ENCODE measurements at regions not wholly inside any gene's neighbourhood (a gene's known extent, or its start where the extent isn't known, plus 50 kb on each side); places are given as distances from the start of the nearest gene placed in this dataset.

DNA sequence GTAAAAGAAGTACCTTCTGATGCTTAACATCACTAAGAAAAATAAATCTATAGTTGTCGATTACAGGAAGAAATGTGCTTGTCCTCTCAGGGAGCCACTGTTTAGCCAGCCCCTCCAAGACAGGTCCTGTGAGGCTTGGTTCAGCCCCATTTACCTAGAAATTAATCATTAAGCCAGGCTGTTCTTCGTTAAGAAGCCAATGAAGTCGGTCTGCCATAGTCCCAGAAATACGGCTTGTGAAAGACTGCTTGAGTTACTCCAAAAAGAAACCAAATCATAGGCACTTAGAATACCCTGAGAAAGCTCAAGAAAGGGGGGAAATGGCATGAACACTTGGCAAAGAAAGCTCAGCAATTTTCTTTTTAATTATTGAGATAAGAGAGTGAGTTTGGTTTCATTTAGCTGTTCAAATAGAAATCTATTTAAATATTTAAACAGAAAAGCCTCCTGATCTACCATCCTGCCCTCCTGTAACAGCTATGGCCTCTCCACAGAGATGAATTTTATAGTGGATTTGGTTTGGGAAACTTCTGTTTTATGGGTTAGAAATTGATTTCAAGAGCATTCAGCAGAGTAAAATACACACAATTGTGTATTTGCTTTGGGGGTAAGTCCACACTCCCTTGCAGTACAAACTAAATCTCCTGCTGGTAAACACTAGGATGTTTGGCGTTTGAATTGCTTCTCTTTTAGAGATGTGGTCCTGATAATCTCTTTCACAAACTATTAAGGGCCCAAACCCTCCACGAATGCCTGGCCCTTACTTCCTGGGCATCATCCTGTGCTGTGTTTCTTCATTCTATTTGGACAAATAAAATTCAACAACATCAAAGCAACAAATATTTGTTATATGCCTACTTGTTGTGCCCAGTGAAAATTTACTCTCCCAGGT lies 234.4 kb downstream of the SEC23A start:
- Histone ChIP-seq H3K36me3 (ENCODE audit: control insufficient read depth in 1 of 2, insufficient read depth in 2 of 2, low read length in 2 of 2) (no peaks in the 10 kb centered on the region), H3K27ac (ENCODE audit: low read length) (no peak overlapping the region), H3K4me1 (ENCODE audit: control insufficient read depth in 1 of 2, insufficient read depth in 2 of 2, low read length in 2 of 2) (no peaks in the 10 kb centered on the region)

DNA sequence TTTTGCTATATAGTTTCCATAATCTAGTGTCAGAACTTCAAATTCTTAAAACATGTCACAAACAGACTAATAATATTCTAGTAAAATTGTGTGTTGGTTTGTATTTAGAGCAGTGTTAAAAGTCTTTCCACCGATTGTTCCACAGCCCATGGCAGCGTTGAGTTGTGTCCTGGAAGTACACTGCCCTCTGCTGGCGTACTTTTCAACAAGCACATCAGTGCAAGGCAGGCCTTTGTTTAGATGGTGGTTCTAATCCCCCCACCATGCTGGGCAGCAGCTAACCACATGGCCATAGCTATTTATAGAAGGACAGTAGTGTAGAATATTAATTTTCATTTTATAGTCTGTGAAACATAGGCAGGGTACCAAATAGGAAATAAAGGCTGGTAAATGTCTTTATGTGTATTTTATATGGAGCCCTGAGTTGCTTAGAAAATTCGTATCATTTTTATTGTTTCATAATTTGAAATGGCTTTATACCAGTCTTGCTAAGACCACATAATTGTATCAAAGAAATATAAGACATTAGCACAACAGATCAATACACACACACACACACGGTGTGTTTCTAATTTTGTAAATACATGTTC lies 235.4 kb downstream of the SEC23A start:
- H3K4me3 ChIP-seq (ENCODE audit: low read depth in 1 of 2, low read length in 2 of 2), result no peak overlapping the region
- no peaks in the 10 kb centered on the region for H3K27me3 ChIP-seq (ENCODE audit: low read depth, low read length)
- H3K27ac ChIP-seq (ENCODE audit: low read length), result no peak overlapping the region
- no peaks in the 10 kb centered on the region for H3K36me3 ChIP-seq (ENCODE audit: control insufficient read depth in 1 of 2, insufficient read depth in 2 of 2, low read length in 2 of 2)
- no peaks in the 10 kb centered on the region for H3K4me1 ChIP-seq (ENCODE audit: control insufficient read depth in 1 of 2, insufficient read depth in 2 of 2, low read length in 2 of 2)
- H3K9me3 ChIP-seq (ENCODE audit: control insufficient read depth in 1 of 2, low read length in 2 of 2), result no peaks in the 10 kb centered on the region

More for the DNA sequence above, 234.4 kb downstream of the SEC23A start:
- Histone ChIP-seq H3K4me3 (ENCODE audit: low read depth in 1 of 2, low read length in 2 of 2) (no peak overlapping the region), H3K9me3 (ENCODE audit: control insufficient read depth in 1 of 2, low read length in 2 of 2) (no peaks in the 10 kb centered on the region), H3K27me3 (ENCODE audit: low read depth, low read length) (no peaks in the 10 kb centered on the region)

GRCh38 chr14:38866461-38866860 lies 236.6 kb downstream of the SEC23A start:
- H3K4me1 ChIP-seq (ENCODE audit: control insufficient read depth in 1 of 2, insufficient read depth in 2 of 2, low read length in 2 of 2), result no peaks in the 10 kb centered on the region
- H3K27me3 ChIP-seq (ENCODE audit: low read depth, low read length), result no peaks in the 10 kb centered on the region
- H3K27ac ChIP-seq (ENCODE audit: low read length), result no peak overlapping the region
- no peak overlapping the region for H3K4me3 ChIP-seq (ENCODE audit: low read depth in 1 of 2, low read length in 2 of 2)
- no peaks in the 10 kb centered on the region for H3K36me3 ChIP-seq (ENCODE audit: control insufficient read depth in 1 of 2, insufficient read depth in 2 of 2, low read length in 2 of 2)
- H3K9me3 ChIP-seq (ENCODE audit: control insufficient read depth in 1 of 2, low read length in 2 of 2), result no peaks in the 10 kb centered on the region

GRCh38 chr14:38862366-38862765 lies 240.7 kb downstream of the SEC23A start:
- Histone ChIP-seq H3K27me3 (ENCODE audit: low read depth, low read length) (no peaks in the 10 kb centered on the region), H3K9me3 (ENCODE audit: control insufficient read depth in 1 of 2, low read length in 2 of 2) (no peaks in the 10 kb centered on the region), H3K36me3 (ENCODE audit: control insufficient read depth in 1 of 2, insufficient read depth in 2 of 2, low read length in 2 of 2) (no peaks in the 10 kb centered on the region), H3K4me1 (ENCODE audit: control insufficient read depth in 1 of 2, insufficient read depth in 2 of 2, low read length in 2 of 2) (no peaks in the 10 kb centered on the region), H3K4me3 (ENCODE audit: low read depth in 1 of 2, low read length in 2 of 2) (no peak overlapping the region), H3K27ac (ENCODE audit: low read length) (no peak overlapping the region)

GRCh38 chr14:38860530-38860929 lies 242.5 kb downstream of the SEC23A start:
- H3K4me3 ChIP-seq (ENCODE audit: low read depth in 1 of 2, low read length in 2 of 2), result no peak overlapping the region
- no peaks in the 10 kb centered on the region for H3K27me3 ChIP-seq (ENCODE audit: low read depth, low read length)
- H3K4me1 ChIP-seq (ENCODE audit: control insufficient read depth in 1 of 2, insufficient read depth in 2 of 2, low read length in 2 of 2), result no peaks in the 10 kb centered on the region
- H3K36me3 ChIP-seq (ENCODE audit: control insufficient read depth in 1 of 2, insufficient read depth in 2 of 2, low read length in 2 of 2), result no peaks in the 10 kb centered on the region
- no peaks in the 10 kb centered on the region for H3K9me3 ChIP-seq (ENCODE audit: control insufficient read depth in 1 of 2, low read length in 2 of 2)
- H3K27ac ChIP-seq (ENCODE audit: low read length), result no peak overlapping the region

GRCh38 chr14:38856798-38857197 lies 246.2 kb downstream of the SEC23A start:
- no peak overlapping the region for H3K27ac ChIP-seq (ENCODE audit: low read length)
- H3K4me3 ChIP-seq (ENCODE audit: low read depth in 1 of 2, low read length in 2 of 2), result no peak overlapping the region
- no peaks in the 10 kb centered on the region for H3K27me3 ChIP-seq (ENCODE audit: low read depth, low read length)
- H3K36me3 ChIP-seq (ENCODE audit: control insufficient read depth in 1 of 2, insufficient read depth in 2 of 2, low read length in 2 of 2), result no peaks in the 10 kb centered on the region
- H3K9me3 ChIP-seq (ENCODE audit: control insufficient read depth in 1 of 2, low read length in 2 of 2), result no peaks in the 10 kb centered on the region
- H3K4me1 ChIP-seq (ENCODE audit: control insufficient read depth in 1 of 2, insufficient read depth in 2 of 2, low read length in 2 of 2), result no peaks in the 10 kb centered on the region

GRCh38 chr14:38855513-38855912 lies 247.5 kb downstream of the SEC23A start:
- no peak overlapping the region for H3K27ac ChIP-seq (ENCODE audit: low read length)
- H3K4me3 ChIP-seq (ENCODE audit: low read depth in 1 of 2, low read length in 2 of 2), result no peak overlapping the region
- no peaks in the 10 kb centered on the region for H3K4me1 ChIP-seq (ENCODE audit: control insufficient read depth in 1 of 2, insufficient read depth in 2 of 2, low read length in 2 of 2)
- no peaks in the 10 kb centered on the region for H3K27me3 ChIP-seq (ENCODE audit: low read depth, low read length)
- no peaks in the 10 kb centered on the region for H3K36me3 ChIP-seq (ENCODE audit: control insufficient read depth in 1 of 2, insufficient read depth in 2 of 2, low read length in 2 of 2)
- no peaks in the 10 kb centered on the region for H3K9me3 ChIP-seq (ENCODE audit: control insufficient read depth in 1 of 2, low read length in 2 of 2)

GRCh38 chr14:38851111-38851510 lies 251.9 kb downstream of the SEC23A start:
- no peak overlapping the region for H3K27ac ChIP-seq (ENCODE audit: low read length)

GRCh38 chr14:38850664-38851063 lies 252.4 kb downstream of the SEC23A start:
- Histone ChIP-seq H3K4me3 (ENCODE audit: low read depth in 1 of 2, low read length in 2 of 2) (no peak overlapping the region), H3K27me3 (ENCODE audit: low read depth, low read length) (no peaks in the 10 kb centered on the region), H3K27ac (ENCODE audit: low read length) (no peak overlapping the region), H3K9me3 (ENCODE audit: control insufficient read depth in 1 of 2, low read length in 2 of 2) (no peaks in the 10 kb centered on the region), H3K4me1 (ENCODE audit: control insufficient read depth in 1 of 2, insufficient read depth in 2 of 2, low read length in 2 of 2) (no peaks in the 10 kb centered on the region), H3K36me3 (ENCODE audit: control insufficient read depth in 1 of 2, insufficient read depth in 2 of 2, low read length in 2 of 2) (no peaks in the 10 kb centered on the region)

More at GRCh38 chr14:38851111-38851510, 251.9 kb downstream of the SEC23A start:
- Histone ChIP-seq H3K36me3 (ENCODE audit: control insufficient read depth in 1 of 2, insufficient read depth in 2 of 2, low read length in 2 of 2) (no peaks in the 10 kb centered on the region), H3K9me3 (ENCODE audit: control insufficient read depth in 1 of 2, low read length in 2 of 2) (no peaks in the 10 kb centered on the region), H3K4me1 (ENCODE audit: control insufficient read depth in 1 of 2, insufficient read depth in 2 of 2, low read length in 2 of 2) (no peaks in the 10 kb centered on the region), H3K4me3 (ENCODE audit: low read depth in 1 of 2, low read length in 2 of 2) (no peak overlapping the region), H3K27me3 (ENCODE audit: low read depth, low read length) (no peaks in the 10 kb centered on the region)

DNA sequence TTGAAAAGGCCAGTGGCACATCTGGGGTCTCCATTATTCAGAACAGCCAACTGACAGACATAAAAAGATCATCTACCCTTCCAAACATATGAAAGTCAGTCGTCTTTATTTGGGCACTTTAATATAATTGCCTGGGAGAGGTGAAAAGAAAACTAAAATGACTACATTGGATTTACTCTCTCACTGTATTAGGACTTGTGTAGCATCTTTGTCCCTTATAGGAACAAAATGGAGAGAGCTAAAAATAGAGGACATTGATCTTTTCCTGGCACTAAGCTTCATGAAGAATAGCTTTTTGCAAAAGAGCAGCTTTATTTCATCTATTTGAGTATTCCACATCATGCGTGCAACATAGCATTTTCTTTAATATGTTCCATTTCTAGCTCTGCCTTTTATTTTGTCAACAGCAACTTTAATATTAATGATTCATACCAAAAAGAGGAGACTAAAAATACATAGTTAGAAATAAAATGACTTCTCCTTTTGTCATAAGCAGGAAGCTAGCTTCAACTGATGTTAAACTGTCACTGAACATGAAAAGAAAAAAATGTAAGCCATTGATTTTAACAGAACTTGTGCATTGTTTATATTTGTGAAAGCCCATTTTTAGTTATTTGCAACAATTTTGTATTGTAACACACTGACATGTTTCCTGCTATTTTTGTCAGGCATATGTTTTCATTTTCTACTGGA lies 254.6 kb downstream of the SEC23A start:
- Histone ChIP-seq H3K4me3 (ENCODE audit: low read depth in 1 of 2, low read length in 2 of 2) (no peak overlapping the region), H3K4me1 (ENCODE audit: control insufficient read depth in 1 of 2, insufficient read depth in 2 of 2, low read length in 2 of 2) (no peaks in the 10 kb centered on the region), H3K27me3 (ENCODE audit: low read depth, low read length) (no peaks in the 10 kb centered on the region), H3K27ac (ENCODE audit: low read length) (no peak overlapping the region), H3K9me3 (ENCODE audit: control insufficient read depth in 1 of 2, low read length in 2 of 2) (no peaks in the 10 kb centered on the region), H3K36me3 (ENCODE audit: control insufficient read depth in 1 of 2, insufficient read depth in 2 of 2, low read length in 2 of 2) (no peaks in the 10 kb centered on the region)

DNA sequence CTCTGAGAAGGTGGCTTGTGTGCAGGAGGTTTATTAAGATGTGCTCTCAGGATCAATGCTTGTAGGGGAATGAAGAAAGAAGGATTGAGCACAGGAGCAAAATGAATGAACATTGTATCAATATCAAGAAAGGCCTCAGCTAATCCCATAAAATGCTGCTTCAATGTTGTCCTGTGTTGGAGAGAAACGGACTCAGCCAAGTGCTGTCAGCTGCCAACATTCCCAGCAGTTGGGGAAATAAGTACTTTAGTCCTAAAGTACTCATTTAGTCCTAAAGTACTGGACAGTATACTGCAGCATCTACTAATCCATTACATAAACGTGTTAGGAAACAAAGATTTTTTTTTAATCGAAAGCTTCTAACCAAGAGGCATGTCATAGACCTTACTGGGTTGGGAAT lies 255.9 kb downstream of the SEC23A start:
- H3K4me3 ChIP-seq (ENCODE audit: low read depth in 1 of 2, low read length in 2 of 2), result no peak overlapping the region
- no peaks in the 10 kb centered on the region for H3K4me1 ChIP-seq (ENCODE audit: control insufficient read depth in 1 of 2, insufficient read depth in 2 of 2, low read length in 2 of 2)
- H3K9me3 ChIP-seq (ENCODE audit: control insufficient read depth in 1 of 2, low read length in 2 of 2), result no peaks in the 10 kb centered on the region
- H3K27ac ChIP-seq (ENCODE audit: low read length), result no peak overlapping the region
- no peaks in the 10 kb centered on the region for H3K36me3 ChIP-seq (ENCODE audit: control insufficient read depth in 1 of 2, insufficient read depth in 2 of 2, low read length in 2 of 2)
- H3K27me3 ChIP-seq (ENCODE audit: low read depth, low read length), result no peaks in the 10 kb centered on the region
